Spleen (tissue), 11 donors: ENCODE measurements at regions not wholly inside any gene's neighbourhood (a gene's known extent, or its start where the extent isn't known, plus 50 kb on each side); places are given as distances from the start of the nearest gene placed in this dataset.

Experiments
- DNase-seq: peaks from one replicate; pipeline ENCODE4 v3.0.0-alpha.2; 2020
- H3K27ac ChIP-seq, 8 donors: fragments of 200-600 bp; sonication (generic) in 7 of 8; 1 replicate in 4 of 8; 2 replicates in 4 of 8; pipeline versions ENCODE4 v1.5.0 to v1.8.0; 2016 to 2021; ENCODE audit warnings: inconsistent platforms in 4 of 8, mild to moderate bottlenecking in 4 of 8, moderate library complexity in 1 of 8
- H3K27me3 ChIP-seq, 7 donors: fragments of 200-600 bp; sonication (generic) in 6 of 7; replicated peaks in 1 of 7; 1 replicate in 4 of 7; 2 replicates in 3 of 7; pipeline versions ENCODE4 v1.5.0 to v1.8.0; 2016 to 2021; ENCODE audit warnings: inconsistent platforms in 3 of 7, mild to moderate bottlenecking in 1 of 7
- H3K36me3 ChIP-seq, 6 donors: fragments of 200-600 bp; sonication (generic) in 5 of 6; 1 replicate in 4 of 6; 2 replicates in 2 of 6; pipeline versions ENCODE4 v1.5.0 to v1.8.0; 2016 to 2021; ENCODE audit warnings: inconsistent platforms in 2 of 6
- H3K4me1 ChIP-seq, 6 donors: fragments of 200-600 bp; sonication (generic) in 5 of 6; 1 replicate in 3 of 6; 2 replicates in 3 of 6; pipeline versions ENCODE4 v1.5.0 to v1.8.0; 2016 to 2021; ENCODE audit warnings: inconsistent platforms in 3 of 6
- H3K4me3 ChIP-seq, 8 donors: fragments of 200-600 bp; sonication (generic) in 7 of 8; 1 replicate in 4 of 8; 2 replicates in 4 of 8; pipeline versions ENCODE4 v1.5.0 to v1.8.0; 2016 to 2021; ENCODE audit warnings: inconsistent platforms in 4 of 8, mild to moderate bottlenecking in 4 of 8, moderate library complexity in 2 of 8
- H3K9me3 ChIP-seq, 8 donors: fragments of 200-600 bp; sonication (generic) in 7 of 8; 1 replicate in 4 of 8; 2 replicates in 4 of 8; pipeline versions ENCODE4 v1.5.0 to v1.8.0; 2016 to 2021; ENCODE audit warnings: inconsistent platforms in 4 of 8
- CTCF ChIP-seq, 11 experiments: fragments of 200-600 bp in 7 of 11; fragments of 450-650 bp in 4 of 11; sonication (generic) in 4 of 11; IDR thresholded peaks in 8 of 11; conservative IDR thresholded peaks in 3 of 11; 1 replicate in 7 of 11; 2 replicates in 4 of 11; pipeline versions ENCODE4 v1.4.0 to v1.8.0; 2016 to 2021; ENCODE audit warnings: antibody characterized with exemption in 11 of 11, inconsistent platforms in 4 of 11, mild to moderate bottlenecking in 1 of 11
- POLR2A ChIP-seq, 3 donors: fragments of 450-650 bp; IDR thresholded peaks; one replicate each; pipeline ENCODE4 v1.5.1; 2017; ENCODE audit warnings: antibody characterized with exemption in 3 of 3, mild to moderate bottlenecking in 1 of 3
- POLR2AphosphoS5 ChIP-seq, 3 donors: sonication (generic); formaldehyde crosslinking; IDR thresholded peaks; one replicate each; pipeline ENCODE4 v1.5.1; 2017; ENCODE audit warnings: antibody characterized with exemption in 3 of 3
- WGBS, 5 donors: extraction: QIAGEN DNeasy Blood & Tissue Kit in 3 of 5; methylation state at CpG; one replicate each; pipeline versions ENCODE4 v1.1.5 to v1.1.7; 2013 to 2018; 5-methylcytosine and 5-hydroxymethylcytosine counted together
- intact Hi-C: fragments of 100-400 bp; cut with DNase I; formaldehyde crosslinking; loops from one replicate; pipeline ENCODE4 v1.15.0; 2023; ENCODE audit warnings: low total_unique reads
- donor health status: healthy with polysubstance abuse.
- donor health status: DM: no; HTN: no; CAD: no; lungs with moderate emphysema.
- donor health status: DM: no; HTN: no; CAD: no.
- donor health status: Bipolar disorder and iron deficiency.
- donor health status: healthy.
- donor health status: DM: no; HTN: no; CAD: no.
- donor health status: DM: yes; HTN: yes; CAD: no.

DNA sequence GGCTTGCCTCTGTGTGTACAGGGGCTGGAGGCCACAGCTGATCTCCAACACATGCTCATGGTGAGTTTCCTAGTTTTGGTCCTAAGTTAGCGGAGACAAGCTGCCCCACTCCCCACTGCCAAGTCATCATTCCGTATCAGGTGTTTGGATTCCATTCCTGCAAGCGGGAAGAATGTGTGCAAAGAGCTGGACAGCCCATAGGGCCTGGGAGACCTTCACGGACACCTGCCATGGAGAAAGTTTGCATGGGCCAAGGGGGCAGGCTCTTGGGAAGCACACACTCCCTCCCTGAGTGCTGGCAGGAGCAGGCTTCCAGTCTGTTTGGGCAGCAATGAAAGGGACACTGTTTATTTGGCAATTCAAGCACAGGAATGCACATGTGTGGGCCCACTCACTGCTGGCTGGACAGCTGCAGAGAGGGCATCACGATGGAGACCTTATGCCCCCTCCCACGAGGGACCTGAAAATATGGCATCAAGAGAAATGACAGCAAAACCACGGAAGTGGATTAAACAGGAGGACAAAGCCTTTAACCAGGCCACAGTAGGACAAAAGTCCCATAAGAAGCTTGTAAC, 149.7 kb downstream of the KLF13 start:
- DNase-seq = peak; percentile 46
- intact Hi-C loops = no loop called here
- no peak for TF ChIP-seq CTCF (IDR thresholded peaks at IDR 0.05 in 8 of 11, conservative IDR thresholded peaks at IDR 0.05 in 3 of 11)
- Histone ChIP-seq H3K27me3 (peaks cover 0 to 11% (median 0%) of the 10 kb centered on the region in 7 donors), H3K4me1 (peaks cover 8 to 45% (median 31%) of the 10 kb centered on the region in 6 donors), H3K4me3 (no peak overlapping the region), H3K36me3 (no peaks in the 10 kb centered on the region), H3K9me3 (no peaks in the 10 kb centered on the region), H3K27ac (no peak overlapping the region)
- 79 to 93% (median 83%) methylated on average over 7 of the region's 7 CpGs for WGBS, 5 donors

DNA sequence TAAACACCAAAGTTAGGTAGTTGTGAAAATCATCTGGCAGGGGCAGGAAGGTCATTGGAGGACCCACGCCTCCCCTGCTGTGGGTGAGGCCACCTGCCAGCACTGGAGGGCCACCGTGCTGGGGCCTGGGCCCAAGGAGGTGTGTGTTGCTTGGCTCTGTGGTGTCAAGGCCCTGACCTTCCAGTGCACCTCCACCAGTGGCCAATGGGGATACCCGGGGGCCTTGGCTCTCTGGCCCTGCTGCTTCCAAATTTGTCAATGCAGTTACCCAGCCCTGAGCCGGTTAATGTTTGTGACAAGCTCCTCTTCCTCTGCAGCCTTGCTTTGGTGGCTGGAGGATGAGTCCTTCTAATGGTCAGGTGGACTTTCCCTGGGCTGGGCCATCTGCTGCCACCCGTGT, 150.2 kb downstream of the KLF13 start:
- TF ChIP-seq CTCF (IDR thresholded peaks at IDR 0.05 in 8 of 11, conservative IDR thresholded peaks at IDR 0.05 in 3 of 11) (no peak), POLR2A (IDR thresholded peaks at IDR 0.05) (no peak), POLR2AphosphoS5 (IDR thresholded peaks at IDR 0.05) (no peak)
- H3K4me1 ChIP-seq = peaks cover 8 to 45% (median 27%) of the 10 kb centered on the region in 6 donors
- peak; percentile 58 for DNase-seq
- peaks cover 0 to 17% (median 0%) of the 10 kb centered on the region in 7 donors for H3K27me3 ChIP-seq
- H3K36me3 ChIP-seq = no peaks in the 10 kb centered on the region
- no peaks in the 10 kb centered on the region for H3K9me3 ChIP-seq
- no peak overlapping the region for H3K4me3 ChIP-seq
- intact Hi-C loops = no loop called here
- 60 to 92% (median 78%) methylated on average over 4 to 5 of the region's 5 CpGs for WGBS, 5 donors
- H3K27ac ChIP-seq = no peak overlapping the region

DNA sequence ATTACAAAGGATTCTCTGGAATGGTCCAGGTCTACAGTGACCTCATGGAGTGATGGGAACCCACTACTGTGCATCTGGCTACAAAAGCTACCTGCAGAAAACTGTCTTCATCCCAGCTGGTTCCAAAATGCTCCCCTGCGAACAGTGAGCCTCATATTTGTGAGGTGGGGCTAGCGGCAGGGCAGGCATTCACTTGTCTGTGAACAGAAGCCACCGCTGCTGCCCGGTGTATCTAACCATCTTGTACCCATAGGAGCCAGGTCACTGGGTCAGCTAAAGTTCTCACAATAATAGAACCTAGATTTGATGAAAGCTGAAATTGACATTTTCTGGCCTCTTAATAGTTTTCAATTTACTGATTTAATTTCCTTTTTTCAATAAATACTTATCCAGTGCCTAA, 150.7 kb downstream of the KLF13 start:
- no peak for TF ChIP-seq CTCF (IDR thresholded peaks at IDR 0.05 in 8 of 11, conservative IDR thresholded peaks at IDR 0.05 in 3 of 11)
- TF ChIP-seq POLR2A (IDR thresholded peaks at IDR 0.05) = no peak
- TF ChIP-seq POLR2AphosphoS5 (IDR thresholded peaks at IDR 0.05) = no peak
- Histone ChIP-seq H3K36me3 (no peaks in the 10 kb centered on the region), H3K4me1 (peaks cover 6 to 45% (median 23%) of the 10 kb centered on the region in 6 donors), H3K27ac (no peak overlapping the region), H3K9me3 (no peaks in the 10 kb centered on the region), H3K4me3 (no peak overlapping the region), H3K27me3 (peaks cover 0 to 21% (median 3%) of the 10 kb centered on the region in 7 donors)
- DNase-seq = peak; percentile 53
- WGBS, 5 donors = 86 to 99% (median 98%) methylated on average over 4 of the region's 4 CpGs
- intact Hi-C loops = no loop called here

GRCh38 chr15:31477851-31478701, 151.4 kb downstream of the KLF13 start:
- Histone ChIP-seq H3K27me3 (peaks cover 0 to 29% (median 9%) of the 10 kb centered on the region in 7 donors), H3K9me3 (no peaks in the 10 kb centered on the region), H3K4me1 (peaks cover 3 to 45% (median 21%) of the 10 kb centered on the region in 6 donors), H3K36me3 (no peaks in the 10 kb centered on the region), H3K4me3 (no peak overlapping the region), H3K27ac (no peak overlapping the region)
- WGBS, 5 donors = 86 to 92% (median 90%) methylated on average over 8 of the region's 8 CpGs
- intact Hi-C loops = no loop called here
- DNase-seq = peak; percentile 56
- no peak for TF ChIP-seq CTCF (IDR thresholded peaks at IDR 0.05 in 8 of 11, conservative IDR thresholded peaks at IDR 0.05 in 3 of 11)
- no peak for TF ChIP-seq POLR2AphosphoS5 (IDR thresholded peaks at IDR 0.05)
- no peak for TF ChIP-seq POLR2A (IDR thresholded peaks at IDR 0.05)
